Endothelial cell (in vitro differentiated cells): ENCODE measurements at regions not wholly inside any gene's neighbourhood (a gene's known extent, or its start where the extent isn't known, plus 50 kb on each side); places are given as distances from the start of the nearest gene placed in this dataset.

Experiments used
- DNase-seq: peaks from one replicate; pipeline ENCODE4 v3.0.0; 2021; ENCODE audit warnings: low spot score
- H3K27ac Mint-ChIP-seq: one replicate; pipeline ENCODE4 v1.8.0; 2021; ENCODE audit warnings: mixed read lengths, inconsistent platforms; ENCODE audit not compliant: unreplicated experiment
- H3K27me3 Mint-ChIP-seq: one replicate; pipeline ENCODE4 v1.8.0; 2021; ENCODE audit warnings: mild to moderate bottlenecking, moderate library complexity, mixed read lengths, inconsistent platforms; ENCODE audit not compliant: unreplicated experiment
- H3K36me3 Mint-ChIP-seq: one replicate; pipeline ENCODE4 v1.8.0; 2021; ENCODE audit warnings: mild to moderate bottlenecking, low read depth, mixed read lengths, inconsistent platforms; ENCODE audit not compliant: unreplicated experiment
- H3K4me1 Mint-ChIP-seq: one replicate; pipeline ENCODE4 v1.8.0; 2021; ENCODE audit warnings: mild to moderate bottlenecking, mixed read lengths, inconsistent platforms; ENCODE audit not compliant: unreplicated experiment
- H3K4me3 Mint-ChIP-seq: one replicate; pipeline ENCODE4 v1.8.0; 2021; ENCODE audit warnings: mild to moderate bottlenecking, mixed read lengths, inconsistent platforms; ENCODE audit not compliant: unreplicated experiment
- H3K9me3 Mint-ChIP-seq: one replicate; pipeline ENCODE4 v1.8.0; 2021; ENCODE audit warnings: mixed read lengths, inconsistent platforms; ENCODE audit not compliant: unreplicated experiment
- CTCF ChIP-seq: fragments of 200-600 bp; sonication (generic); IDR thresholded peaks from one replicate; pipeline ENCODE4 v1.5.0; 2021; ENCODE audit warnings: antibody characterized with exemption; ENCODE audit not compliant: unreplicated experiment

GRCh38 chr4:92074839-92075238 is 228.9 kb upstream of the GRID2 start:
- DNase-seq: no peak
- Mint-ChIP-seq H3K36me3 (peaks cover 10% of the 10 kb centered on the region), H3K4me1 (no peaks in the 10 kb centered on the region), H3K9me3 (peaks cover 12% of the 10 kb centered on the region), H3K27ac (no peak overlapping the region), H3K27me3 (peaks cover 1% of the 10 kb centered on the region), H3K4me3 (no peak overlapping the region)
- no peak for TF ChIP-seq CTCF

- Mint-ChIP-seq H3K27ac (no peak overlapping the region), H3K27me3 (no peaks in the 10 kb centered on the region), H3K36me3 (no peaks in the 10 kb centered on the region), H3K4me1 (no peaks in the 10 kb centered on the region), H3K4me3 (no peak overlapping the region), H3K9me3 (no peaks in the 10 kb centered on the region)
- no peak for DNase-seq
- no peak for TF ChIP-seq CTCF
Measured at GRCh38 chr4:92090887-92091286, 212.9 kb upstream of the GRID2 start.

GRCh38 chr4:92091335-92091734 is 212.4 kb upstream of the GRID2 start:
- DNase-seq: no peak
- no peaks in the 10 kb centered on the region for H3K27me3 Mint-ChIP-seq
- TF ChIP-seq CTCF: peak; percentile 40
- H3K36me3 Mint-ChIP-seq: no peaks in the 10 kb centered on the region
- H3K9me3 Mint-ChIP-seq: no peaks in the 10 kb centered on the region
- H3K4me3 Mint-ChIP-seq: no peak overlapping the region
- no peaks in the 10 kb centered on the region for H3K4me1 Mint-ChIP-seq
- H3K27ac Mint-ChIP-seq: no peak overlapping the region

GRCh38 chr4:92099861-92100260 is 203.9 kb upstream of the GRID2 start:
- DNase-seq: no peak
- H3K36me3 Mint-ChIP-seq: no peaks in the 10 kb centered on the region
- H3K4me3 Mint-ChIP-seq: no peak overlapping the region
- no peaks in the 10 kb centered on the region for H3K4me1 Mint-ChIP-seq
- H3K9me3 Mint-ChIP-seq: no peaks in the 10 kb centered on the region
- H3K27ac Mint-ChIP-seq: no peak overlapping the region
- TF ChIP-seq CTCF: no peak
- H3K27me3 Mint-ChIP-seq: no peaks in the 10 kb centered on the region

GRCh38 chr4:92100975-92101374 is 202.8 kb upstream of the GRID2 start:
- DNase-seq: no peak
- Mint-ChIP-seq H3K9me3 (no peaks in the 10 kb centered on the region), H3K4me3 (no peak overlapping the region), H3K27me3 (no peaks in the 10 kb centered on the region), H3K4me1 (no peaks in the 10 kb centered on the region), H3K36me3 (no peaks in the 10 kb centered on the region), H3K27ac (no peak overlapping the region)
- no peak for TF ChIP-seq CTCF
